D721Med (cell line): ENCODE measurements at regions not wholly inside any gene's neighbourhood (a gene's known extent, or its start where the extent isn't known, plus 50 kb on each side); places are given as distances from the start of the nearest gene placed in this dataset.

Experiments used
- DNase-seq: peaks from one replicate; pipeline ENCODE4 v3.0.0; 2011; ENCODE audit warnings: low spot score; ENCODE audit not compliant: insufficient read length
- FAIRE-seq: peaks from 2 replicates; lab custom pipeline; 2011; peaks lifted over from hg19 to GRCh38; lab: Jason Lieb, UNC
- TF ChIP-seq, protein P1 (sequence below): IDR thresholded peaks from 2 replicates; pipeline ENCODE4 v1.5.1; 2012; ENCODE audit warnings: mild to moderate bottlenecking, control low read depth; ENCODE audit not compliant: insufficient read depth; ENCODE audit errors: missing control alignments

DNA sequence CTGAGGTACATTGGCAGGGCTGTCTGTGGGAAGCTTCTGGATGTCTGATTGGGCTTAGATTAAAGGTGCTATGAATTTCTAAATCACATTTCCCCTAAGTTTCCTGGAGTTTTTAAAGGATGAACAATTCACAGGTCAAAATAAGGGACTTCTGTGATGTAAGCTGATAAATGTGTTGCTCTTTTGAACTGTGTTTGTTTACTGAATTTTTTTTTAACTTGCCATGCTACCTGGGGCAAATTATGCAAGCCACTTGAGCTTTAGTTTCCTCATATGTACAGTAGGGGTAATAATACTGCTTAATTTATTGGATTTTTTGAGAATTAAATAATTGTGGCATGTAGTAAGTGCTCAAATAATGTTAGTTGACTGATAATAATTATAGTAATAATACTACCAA is 52.8 kb upstream of the CCDC91 start:
- TF ChIP-seq, protein P1, sequence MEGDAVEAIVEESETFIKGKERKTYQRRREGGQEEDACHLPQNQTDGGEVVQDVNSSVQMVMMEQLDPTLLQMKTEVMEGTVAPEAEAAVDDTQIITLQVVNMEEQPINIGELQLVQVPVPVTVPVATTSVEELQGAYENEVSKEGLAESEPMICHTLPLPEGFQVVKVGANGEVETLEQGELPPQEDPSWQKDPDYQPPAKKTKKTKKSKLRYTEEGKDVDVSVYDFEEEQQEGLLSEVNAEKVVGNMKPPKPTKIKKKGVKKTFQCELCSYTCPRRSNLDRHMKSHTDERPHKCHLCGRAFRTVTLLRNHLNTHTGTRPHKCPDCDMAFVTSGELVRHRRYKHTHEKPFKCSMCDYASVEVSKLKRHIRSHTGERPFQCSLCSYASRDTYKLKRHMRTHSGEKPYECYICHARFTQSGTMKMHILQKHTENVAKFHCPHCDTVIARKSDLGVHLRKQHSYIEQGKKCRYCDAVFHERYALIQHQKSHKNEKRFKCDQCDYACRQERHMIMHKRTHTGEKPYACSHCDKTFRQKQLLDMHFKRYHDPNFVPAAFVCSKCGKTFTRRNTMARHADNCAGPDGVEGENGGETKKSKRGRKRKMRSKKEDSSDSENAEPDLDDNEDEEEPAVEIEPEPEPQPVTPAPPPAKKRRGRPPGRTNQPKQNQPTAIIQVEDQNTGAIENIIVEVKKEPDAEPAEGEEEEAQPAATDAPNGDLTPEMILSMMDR = no peak
- DNase-seq (no peak), FAIRE-seq (no peak)

DNA sequence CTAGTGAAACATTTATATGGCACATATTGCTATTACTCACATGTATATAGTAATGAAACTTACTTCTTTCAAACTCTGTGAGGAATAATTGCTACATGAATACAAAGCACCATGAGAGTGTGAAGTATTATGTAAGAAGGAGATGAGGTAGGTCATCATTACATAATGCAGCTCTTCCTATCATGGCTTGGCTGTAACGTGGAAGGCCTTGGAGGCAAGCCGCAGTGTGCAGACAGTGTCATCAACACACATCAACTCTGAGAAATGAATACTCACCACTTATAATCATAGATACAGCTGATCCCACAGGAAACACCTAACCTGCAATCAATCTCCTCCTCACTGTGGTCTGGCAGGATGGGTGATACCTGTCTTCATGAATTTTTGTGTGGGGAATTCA is 49.9 kb upstream of the CCDC91 start:
- no peak for DNase-seq
- no peak for FAIRE-seq
- TF ChIP-seq, protein P1 = no peak
